HepG2 (cell line): ENCODE measurements at regions not wholly inside any gene's neighbourhood (a gene's known extent, or its start where the extent isn't known, plus 50 kb on each side); places are given as distances from the start of the nearest gene placed in this dataset.
A peak's percentile ranks its signal among the peaks of the same experiment; 100 is the strongest.

Source experiments
- AKAP8 ChIP-seq: sonication (generic); formaldehyde crosslinking; IDR thresholded peaks from 2 replicates; pipeline ENCODE4 v1.5.1; 2020; ENCODE audit warnings: mild to moderate bottlenecking, missing genetic modification reagents
- ATM ChIP-seq: fragments of 450-650 bp; IDR thresholded peaks from 2 replicates; pipeline ENCODE4 v1.7.1; 2017; ENCODE audit warnings: mild to moderate bottlenecking, borderline replicate concordance
- CBFB ChIP-seq: sonication (generic); formaldehyde crosslinking; IDR thresholded peaks from 2 replicates; pipeline ENCODE4 v1.4.0; 2020; ENCODE audit warnings: missing genetic modification reagents
- NAIF1 ChIP-seq: sonication (generic); formaldehyde crosslinking; IDR thresholded peaks from 2 replicates; pipeline ENCODE4 v1.5.0; 2020; ENCODE audit warnings: mild to moderate bottlenecking, missing genetic modification reagents, borderline replicate concordance
- NONO ChIP-seq, 2 experiments: fragments of 450-650 bp in 1 of 2; sonication (generic) in 1 of 2; formaldehyde crosslinking in 1 of 2; IDR thresholded peaks in 1 of 2; conservative IDR thresholded peaks in 1 of 2; 2 replicates each; pipeline versions ENCODE4 v1.6.1 to v1.8.0; 2017 to 2022; ENCODE audit warnings: mild to moderate bottlenecking in 1 of 2, missing genetic modification reagents in 1 of 2, moderate library complexity in 1 of 2
- NR3C1 ChIP-seq: sonication (generic); formaldehyde crosslinking; IDR thresholded peaks from 2 replicates; pipeline ENCODE4 v1.4.0; 2020; ENCODE audit warnings: missing genetic modification reagents
- TOE1 ChIP-seq: sonication (generic); formaldehyde crosslinking; IDR thresholded peaks from 2 replicates; pipeline ENCODE4 v1.4.0; 2020; ENCODE audit warnings: mild to moderate bottlenecking, missing genetic modification reagents
- ZBTB39 ChIP-seq: sonication (generic); formaldehyde crosslinking; IDR thresholded peaks from 2 replicates; pipeline ENCODE4 v1.5.0; 2020; ENCODE audit warnings: missing genetic modification reagents
- ZBTB7A ChIP-seq: sonication (generic); formaldehyde crosslinking; IDR thresholded peaks from 2 replicates; pipeline ENCODE4 v1.8.0; 2022; ENCODE audit warnings: mild to moderate bottlenecking, missing genetic modification reagents
- ZFP36L1 ChIP-seq: sonication (generic); formaldehyde crosslinking; IDR thresholded peaks from 2 replicates; pipeline ENCODE4 v1.8.0; 2022; ENCODE audit warnings: mild to moderate bottlenecking, missing genetic modification reagents, moderate library complexity
- ZNF253 ChIP-seq: sonication (generic); formaldehyde crosslinking; IDR thresholded peaks from 2 replicates; pipeline ENCODE4 v1.8.0; 2022; ENCODE audit warnings: mild to moderate bottlenecking, missing genetic modification reagents, borderline replicate concordance
- ZNF354B ChIP-seq: sonication (generic); formaldehyde crosslinking; IDR thresholded peaks from 2 replicates; pipeline ENCODE4 v1.8.0; 2022; ENCODE audit warnings: mild to moderate bottlenecking, missing genetic modification reagents
- ZNF577 ChIP-seq: sonication (generic); formaldehyde crosslinking; IDR thresholded peaks from 2 replicates; pipeline ENCODE4 v1.4.0; 2020; ENCODE audit warnings: mild to moderate bottlenecking, low read depth, missing genetic modification reagents, borderline replicate concordance
- ZNF720 ChIP-seq: sonication (generic); formaldehyde crosslinking; IDR thresholded peaks from 2 replicates; pipeline ENCODE4 v1.4.0; 2020; ENCODE audit warnings: missing genetic modification reagents
- ZNF781 ChIP-seq: sonication (generic); formaldehyde crosslinking; IDR thresholded peaks from 2 replicates; pipeline ENCODE4 v1.5.1; 2020; ENCODE audit warnings: borderline replicate concordance, mild to moderate bottlenecking, missing genetic modification reagents; ENCODE audit errors: not compliant biosample characterization
- ZNF784 ChIP-seq: sonication (generic); formaldehyde crosslinking; IDR thresholded peaks from 2 replicates; pipeline ENCODE4 v1.5.1; 2020; ENCODE audit warnings: missing genetic modification reagents, mild to moderate bottlenecking, borderline replicate concordance
- TF ChIP-seq, protein P1 (sequence below), 2 experiments: IDR thresholded peaks; 2 replicates each; pipeline ENCODE4 v1.6.1; 2011 to 2012; ENCODE audit warnings: low read length in 2 of 2, borderline replicate concordance in 1 of 2, low read depth in 1 of 2, mild to moderate bottlenecking in 1 of 2, moderate library complexity in 1 of 2
- TF ChIP-seq, protein P2 (sequence below): IDR thresholded peaks from 2 replicates; pipeline ENCODE4 v1.6.1; 2016; ENCODE audit warnings: mild to moderate bottlenecking
- TF ChIP-seq, protein P3 (sequence below): sonication (generic); formaldehyde crosslinking; IDR thresholded peaks from 2 replicates; pipeline ENCODE4 v1.5.0; 2020; ENCODE audit warnings: mild to moderate bottlenecking, low read depth, missing genetic modification reagents, borderline replicate concordance

GRCh38 chr9:113650207-113651131, 186.9 kb downstream of the RGS3 start (continued):
- TF ChIP-seq ATM (no peak), ZNF577 (CRISPR knock-in tag) (no peak), ZBTB39 (peak; percentile 81; the same call in 1 of the 2 replicates), ZNF354B (CRISPR knock-in tag) (peak; percentile 49; the same call in 1 of the 2 replicates), CBFB (peak; percentile 37; the same call in 1 of the 2 replicates), AKAP8 (peak; percentile 71; the same call in 1 of the 2 replicates), TOE1 (no peak), ZNF720 (CRISPR knock-in tag) (no peak), NONO (IDR thresholded peaks at IDR 0.05) (no peak), NONO (CRISPR knock-in tag; conservative IDR thresholded peaks at IDR 0.05) (0 out of 2 replicates have a peak, but pooled peaks have one; percentile 47), NR3C1 (CRISPR knock-in tag) (no peak), ZNF253 (CRISPR knock-in tag) (no peak; the same call in 1 of the 2 replicates), ZNF781 (peak; percentile 89), NAIF1 (CRISPR knock-in tag) (0 out of 2 replicates have a peak, but pooled peaks have one; percentile 62), ZNF784 (CRISPR knock-in tag) (peak; percentile 33; the same call in 1 of the 2 replicates), ZFP36L1 (no peak), ZBTB7A (CRISPR knock-in tag) (peak; percentile 95)
- TF ChIP-seq, protein P1, sequence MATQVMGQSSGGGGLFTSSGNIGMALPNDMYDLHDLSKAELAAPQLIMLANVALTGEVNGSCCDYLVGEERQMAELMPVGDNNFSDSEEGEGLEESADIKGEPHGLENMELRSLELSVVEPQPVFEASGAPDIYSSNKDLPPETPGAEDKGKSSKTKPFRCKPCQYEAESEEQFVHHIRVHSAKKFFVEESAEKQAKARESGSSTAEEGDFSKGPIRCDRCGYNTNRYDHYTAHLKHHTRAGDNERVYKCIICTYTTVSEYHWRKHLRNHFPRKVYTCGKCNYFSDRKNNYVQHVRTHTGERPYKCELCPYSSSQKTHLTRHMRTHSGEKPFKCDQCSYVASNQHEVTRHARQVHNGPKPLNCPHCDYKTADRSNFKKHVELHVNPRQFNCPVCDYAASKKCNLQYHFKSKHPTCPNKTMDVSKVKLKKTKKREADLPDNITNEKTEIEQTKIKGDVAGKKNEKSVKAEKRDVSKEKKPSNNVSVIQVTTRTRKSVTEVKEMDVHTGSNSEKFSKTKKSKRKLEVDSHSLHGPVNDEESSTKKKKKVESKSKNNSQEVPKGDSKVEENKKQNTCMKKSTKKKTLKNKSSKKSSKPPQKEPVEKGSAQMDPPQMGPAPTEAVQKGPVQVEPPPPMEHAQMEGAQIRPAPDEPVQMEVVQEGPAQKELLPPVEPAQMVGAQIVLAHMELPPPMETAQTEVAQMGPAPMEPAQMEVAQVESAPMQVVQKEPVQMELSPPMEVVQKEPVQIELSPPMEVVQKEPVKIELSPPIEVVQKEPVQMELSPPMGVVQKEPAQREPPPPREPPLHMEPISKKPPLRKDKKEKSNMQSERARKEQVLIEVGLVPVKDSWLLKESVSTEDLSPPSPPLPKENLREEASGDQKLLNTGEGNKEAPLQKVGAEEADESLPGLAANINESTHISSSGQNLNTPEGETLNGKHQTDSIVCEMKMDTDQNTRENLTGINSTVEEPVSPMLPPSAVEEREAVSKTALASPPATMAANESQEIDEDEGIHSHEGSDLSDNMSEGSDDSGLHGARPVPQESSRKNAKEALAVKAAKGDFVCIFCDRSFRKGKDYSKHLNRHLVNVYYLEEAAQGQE (IDR thresholded peaks at IDR 0.05; ENCODE audit: borderline replicate concordance in 1 of 2, low read depth in 1 of 2, low read length in 2 of 2), result no peak
- TF ChIP-seq, protein P2, sequence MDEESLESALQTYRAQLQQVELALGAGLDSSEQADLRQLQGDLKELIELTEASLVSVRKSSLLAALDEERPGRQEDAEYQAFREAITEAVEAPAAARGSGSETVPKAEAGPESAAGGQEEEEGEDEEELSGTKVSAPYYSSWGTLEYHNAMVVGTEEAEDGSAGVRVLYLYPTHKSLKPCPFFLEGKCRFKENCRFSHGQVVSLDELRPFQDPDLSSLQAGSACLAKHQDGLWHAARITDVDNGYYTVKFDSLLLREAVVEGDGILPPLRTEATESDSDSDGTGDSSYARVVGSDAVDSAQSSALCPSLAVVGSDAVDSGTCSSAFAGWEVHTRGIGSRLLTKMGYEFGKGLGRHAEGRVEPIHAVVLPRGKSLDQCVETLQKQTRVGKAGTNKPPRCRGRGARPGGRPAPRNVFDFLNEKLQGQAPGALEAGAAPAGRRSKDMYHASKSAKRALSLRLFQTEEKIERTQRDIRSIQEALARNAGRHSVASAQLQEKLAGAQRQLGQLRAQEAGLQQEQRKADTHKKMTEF, result peak; percentile 85
- TF ChIP-seq, protein P3, sequence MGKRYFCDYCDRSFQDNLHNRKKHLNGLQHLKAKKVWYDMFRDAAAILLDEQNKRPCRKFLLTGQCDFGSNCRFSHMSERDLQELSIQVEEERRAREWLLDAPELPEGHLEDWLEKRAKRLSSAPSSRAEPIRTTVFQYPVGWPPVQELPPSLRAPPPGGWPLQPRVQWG (CRISPR knock-in tag), result no peak
